ENCODE measurements at regions not wholly inside any gene's neighbourhood (a gene's known extent, or its start where the extent isn't known, plus 50 kb on each side); places are given as distances from the start of the nearest gene placed in this dataset.

GRCh38 chr7:153276394-153276793 lies 516.8 kb downstream of the ACTR3B start:
- no peak for DNase-seq (ENCODE audit: insufficient read length, low spot score, missing footprints)
- TF ChIP-seq CTCF (IDR thresholded peaks at IDR 0.05; ENCODE audit: extremely low read depth, low read depth, low read length): no peak
- Histone ChIP-seq H3K27ac (ENCODE audit: low read depth, low read length) (no peak overlapping the region), H4K20me1 (ENCODE audit: insufficient read depth, low read length) (no peaks in the 10 kb centered on the region), H3K4me3 (ENCODE audit: insufficient read depth, low read length) (no peak overlapping the region), H2AFZ (ENCODE audit: low read length) (no peak overlapping the region), H3K4me1 (ENCODE audit: insufficient read depth, low read length) (no peaks in the 10 kb centered on the region), H3K27me3 (ENCODE audit: insufficient read depth, low read length) (no peaks in the 10 kb centered on the region), H3K36me3 (ENCODE audit: insufficient read depth, low read length) (no peaks in the 10 kb centered on the region), H3K79me2 (ENCODE audit: insufficient read depth, low read length) (no peaks in the 10 kb centered on the region), H3K4me2 (ENCODE audit: insufficient read depth, low read length) (no peak overlapping the region), H3K9me3 (ENCODE audit: low read depth, low read length) (no peaks in the 10 kb centered on the region)

- Histone ChIP-seq H4K20me1 (ENCODE audit: insufficient read depth, low read length) (no peaks in the 10 kb centered on the region), H3K27me3 (ENCODE audit: insufficient read depth, low read length) (no peaks in the 10 kb centered on the region), H3K79me2 (ENCODE audit: insufficient read depth, low read length) (no peaks in the 10 kb centered on the region), H3K4me2 (ENCODE audit: insufficient read depth, low read length) (no peak overlapping the region), H3K36me3 (ENCODE audit: insufficient read depth, low read length) (no peaks in the 10 kb centered on the region), H3K4me1 (ENCODE audit: insufficient read depth, low read length) (no peaks in the 10 kb centered on the region), H3K27ac (ENCODE audit: low read depth, low read length) (no peak overlapping the region), H2AFZ (ENCODE audit: low read length) (no peak overlapping the region), H3K9me3 (ENCODE audit: low read depth, low read length) (peaks cover 2% of the 10 kb centered on the region), H3K4me3 (ENCODE audit: insufficient read depth, low read length) (no peak overlapping the region)
- no peak for TF ChIP-seq CTCF (IDR thresholded peaks at IDR 0.05; ENCODE audit: extremely low read depth, low read depth, low read length)
- no peak for DNase-seq (ENCODE audit: insufficient read length, low spot score, missing footprints)
Measured at GRCh38 chr7:153286763-153287162, 527.2 kb downstream of the ACTR3B start.

GRCh38 chr7:153290066-153290465 lies 530.5 kb downstream of the ACTR3B start:
- no peak overlapping the region for H3K27ac ChIP-seq (ENCODE audit: low read depth, low read length)
- H3K36me3 ChIP-seq (ENCODE audit: insufficient read depth, low read length): no peaks in the 10 kb centered on the region
- TF ChIP-seq CTCF (IDR thresholded peaks at IDR 0.05; ENCODE audit: extremely low read depth, low read depth, low read length): no peak
- H3K4me2 ChIP-seq (ENCODE audit: insufficient read depth, low read length): no peak overlapping the region
- H3K4me1 ChIP-seq (ENCODE audit: insufficient read depth, low read length): no peaks in the 10 kb centered on the region
- no peak for DNase-seq (ENCODE audit: insufficient read length, low spot score, missing footprints)
- no peaks in the 10 kb centered on the region for H3K79me2 ChIP-seq (ENCODE audit: insufficient read depth, low read length)
- H2AFZ ChIP-seq (ENCODE audit: low read length): no peak overlapping the region
- H3K4me3 ChIP-seq (ENCODE audit: insufficient read depth, low read length): no peak overlapping the region
- H3K9me3 ChIP-seq (ENCODE audit: low read depth, low read length): peaks cover 2% of the 10 kb centered on the region
- H4K20me1 ChIP-seq (ENCODE audit: insufficient read depth, low read length): no peaks in the 10 kb centered on the region
- H3K27me3 ChIP-seq (ENCODE audit: insufficient read depth, low read length): no peaks in the 10 kb centered on the region

GRCh38 chr7:153297141-153297540 lies 537.6 kb downstream of the ACTR3B start:
- no peak overlapping the region for H2AFZ ChIP-seq (ENCODE audit: low read length)
- H3K4me3 ChIP-seq (ENCODE audit: insufficient read depth, low read length): no peak overlapping the region
- no peak for DNase-seq (ENCODE audit: insufficient read length, low spot score, missing footprints)
- H3K27ac ChIP-seq (ENCODE audit: low read depth, low read length): no peak overlapping the region
- H3K36me3 ChIP-seq (ENCODE audit: insufficient read depth, low read length): no peaks in the 10 kb centered on the region
- TF ChIP-seq CTCF (IDR thresholded peaks at IDR 0.05; ENCODE audit: extremely low read depth, low read depth, low read length): no peak
- H3K9me3 ChIP-seq (ENCODE audit: low read depth, low read length): no peaks in the 10 kb centered on the region
- H3K4me2 ChIP-seq (ENCODE audit: insufficient read depth, low read length): no peak overlapping the region
- H3K27me3 ChIP-seq (ENCODE audit: insufficient read depth, low read length): no peaks in the 10 kb centered on the region
- no peaks in the 10 kb centered on the region for H3K79me2 ChIP-seq (ENCODE audit: insufficient read depth, low read length)
- no peaks in the 10 kb centered on the region for H3K4me1 ChIP-seq (ENCODE audit: insufficient read depth, low read length)
- no peaks in the 10 kb centered on the region for H4K20me1 ChIP-seq (ENCODE audit: insufficient read depth, low read length)

Measured in osteoblast (primary cell).